ENCODE measurements at regions not wholly inside any gene's neighbourhood (a gene's known extent, or its start where the extent isn't known, plus 50 kb on each side); places are given as distances from the start of the nearest gene placed in this dataset.

GRCh38 chr5:173781816-173782670, 106.1 kb upstream of the CPEB4 start (continued):
- TF ChIP-seq ZNF609 (CRISPR knock-in tag; IDR thresholded peaks at IDR 0.05; ENCODE audit: borderline replicate concordance) (no peak), PHTF2 (CRISPR knock-in tag; IDR thresholded peaks at IDR 0.05) (no peak), KDM1A (IDR thresholded peaks at IDR 0.05) (no peak), ZNF398 (CRISPR knock-in tag; IDR thresholded peaks at IDR 0.05) (no peak), HBP1 (CRISPR knock-in tag; IDR thresholded peaks at IDR 0.05) (no peak; the same call in 1 of the 2 replicates), ZC3H8 (IDR thresholded peaks at IDR 0.05) (no peak), BCOR (IDR thresholded peaks at IDR 0.05) (no peak), ZNF764 (CRISPR knock-in tag; IDR thresholded peaks at IDR 0.05; ENCODE audit: low read depth) (no peak), ZNF3 (CRISPR knock-in tag; IDR thresholded peaks at IDR 0.05) (no peak), GTF2E2 (tag; IDR thresholded peaks at IDR 0.05) (peak; percentile 70), HNRNPK (IDR thresholded peaks at IDR 0.05; ENCODE audit: low read depth, low read length, poor library complexity, severe bottlenecking) (no peak), ZNF511 (CRISPR knock-in tag; IDR thresholded peaks at IDR 0.05) (no peak), YY1 (IDR thresholded peaks at IDR 0.05; ENCODE audit: borderline replicate concordance in 1 of 3, control insufficient read depth in 1 of 3, extremely low read depth in 1 of 3, insufficient read depth in 3 of 3, insufficient read length in 1 of 3, insufficient replicate concordance in 2 of 3, low read depth in 1 of 3, low read length in 2 of 3) (peak in 1 of 3 experiments; percentile 56), ZNF780A (CRISPR knock-in tag; IDR thresholded peaks at IDR 0.05) (no peak), HOMEZ (CRISPR knock-in tag; IDR thresholded peaks at IDR 0.05) (no peak), EWSR1 (IDR thresholded peaks at IDR 0.05; ENCODE audit: borderline replicate concordance, low read depth, partially characterized antibody) (no peak)

Data from K562 (cell line).